Fibroblast of skin of scalp (primary cell): ENCODE measurements at regions not wholly inside any gene's neighbourhood (a gene's known extent, or its start where the extent isn't known, plus 50 kb on each side); places are given as distances from the start of the nearest gene placed in this dataset.

Source experiments
- DNase-seq: peaks from one replicate; pipeline ENCODE4 v3.0.0-alpha.2; 2013

DNA sequence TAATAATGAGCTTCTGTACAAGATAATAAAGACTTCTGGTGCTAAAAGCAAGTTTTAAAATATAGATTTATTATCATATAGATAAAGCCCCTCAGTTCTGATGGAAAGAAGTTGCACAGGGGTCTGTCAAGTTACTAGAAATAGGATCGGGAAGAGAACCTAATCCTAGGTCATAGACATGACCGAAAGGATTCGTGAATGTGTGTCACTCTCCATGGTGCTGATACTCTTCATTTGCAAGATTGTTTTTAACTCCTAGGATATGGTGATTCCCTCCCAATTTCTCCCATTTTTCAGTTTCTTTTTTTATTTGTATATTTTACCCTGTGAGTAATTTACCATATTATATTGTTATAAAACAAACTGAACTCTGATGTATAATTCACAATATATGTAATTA lies 58.9 kb upstream of the CTNNA2 start:
- DNase-seq = no peak

DNA sequence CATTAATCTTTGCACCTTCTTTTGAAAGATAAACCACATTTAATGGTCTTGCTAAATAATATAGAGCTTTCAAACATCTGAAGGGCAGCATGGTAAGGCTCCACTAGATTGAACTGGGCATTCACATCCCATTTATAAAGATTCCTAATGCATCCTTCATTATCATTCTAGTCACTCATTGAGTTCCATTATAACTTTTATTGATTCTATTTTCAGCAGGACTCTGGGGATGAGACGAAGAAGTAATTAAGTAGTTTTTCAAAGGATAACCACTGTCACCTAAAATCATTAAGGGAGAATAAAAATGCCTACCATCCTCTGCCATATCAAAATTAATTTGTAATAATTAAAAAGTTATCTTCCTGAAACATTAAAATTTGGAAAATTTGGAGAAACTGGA lies 60.2 kb upstream of the CTNNA2 start:
- DNase-seq = no peak

- DNase-seq = no peak
Observed at GRCh38 chr2:79447463-79447862, 65.4 kb upstream of the CTNNA2 start.

DNA sequence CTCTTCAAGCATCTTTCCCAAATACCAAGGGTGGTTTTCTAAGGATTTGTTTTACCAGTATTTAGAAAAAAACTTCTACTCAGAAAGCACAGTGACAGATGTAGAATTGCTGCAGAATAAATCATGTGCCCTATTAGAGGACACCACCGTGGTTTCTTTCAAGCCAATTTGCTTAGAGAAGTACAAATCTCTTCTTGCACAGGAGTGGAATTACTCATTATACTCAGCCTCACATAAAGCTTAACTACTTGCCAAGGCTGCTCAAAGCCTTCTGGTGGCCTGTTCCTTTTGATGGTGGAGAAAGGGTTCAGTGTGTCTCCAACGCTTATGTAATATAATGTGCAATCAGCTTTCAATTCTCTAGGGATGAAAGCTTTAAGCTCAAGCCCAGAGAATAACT lies 66.5 kb upstream of the CTNNA2 start:
- DNase-seq = no peak

GRCh38 chr2:79437433-79438267 lies 75.2 kb upstream of the CTNNA2 start:
- DNase-seq = no peak

- no peak for DNase-seq
Observed at GRCh38 chr2:79434362-79434761, 78.5 kb upstream of the CTNNA2 start.

DNA sequence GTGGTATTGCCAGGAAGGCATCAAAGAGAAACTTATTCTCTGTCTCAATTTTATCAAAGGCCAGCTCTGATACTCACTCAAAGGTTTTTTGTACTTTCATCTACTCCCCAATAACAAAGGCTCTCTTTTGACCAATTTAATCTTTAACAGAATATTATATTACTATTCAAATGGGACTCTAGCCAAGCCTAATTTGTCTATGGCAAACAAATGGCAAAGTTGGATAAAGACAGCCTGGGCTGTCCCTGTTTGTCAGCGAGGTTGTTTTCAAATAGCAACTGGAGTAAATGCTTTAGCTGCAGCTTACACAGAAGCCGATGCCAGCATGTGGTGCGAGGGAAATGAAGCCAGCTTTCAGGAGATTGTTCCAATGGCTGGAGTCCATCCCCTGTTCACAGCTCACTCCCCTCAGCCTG lies 80.1 kb upstream of the CTNNA2 start:
- no peak for DNase-seq

DNA sequence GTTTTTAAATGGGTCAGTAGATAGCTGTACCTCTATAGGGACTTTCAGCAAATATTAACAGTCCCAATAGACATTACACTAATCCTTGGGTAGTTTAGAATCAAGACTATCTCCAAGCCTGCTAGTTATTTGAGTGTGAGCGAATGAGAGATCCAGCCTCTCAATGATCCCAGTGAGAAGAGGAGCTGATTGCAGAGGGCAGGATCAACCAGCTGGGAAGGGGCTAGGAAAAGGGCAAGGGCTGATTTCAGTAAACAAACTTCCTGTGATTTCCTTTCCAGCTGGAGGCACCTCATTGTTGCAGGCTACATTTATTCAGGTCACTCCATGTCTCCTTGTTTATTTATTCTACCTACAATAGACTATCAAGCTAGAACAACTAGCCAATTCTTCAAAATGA lies 84.1 kb upstream of the CTNNA2 start:
- DNase-seq = no peak

GRCh38 chr2:79414690-79415089 lies 98.2 kb upstream of the CTNNA2 start:
- DNase-seq = no peak

- no peak for DNase-seq
Observed at GRCh38 chr2:79394485-79394859, 118.4 kb upstream of the CTNNA2 start.

- DNase-seq = no peak
Observed at GRCh38 chr2:79393806-79394484, 118.9 kb upstream of the CTNNA2 start.

DNA sequence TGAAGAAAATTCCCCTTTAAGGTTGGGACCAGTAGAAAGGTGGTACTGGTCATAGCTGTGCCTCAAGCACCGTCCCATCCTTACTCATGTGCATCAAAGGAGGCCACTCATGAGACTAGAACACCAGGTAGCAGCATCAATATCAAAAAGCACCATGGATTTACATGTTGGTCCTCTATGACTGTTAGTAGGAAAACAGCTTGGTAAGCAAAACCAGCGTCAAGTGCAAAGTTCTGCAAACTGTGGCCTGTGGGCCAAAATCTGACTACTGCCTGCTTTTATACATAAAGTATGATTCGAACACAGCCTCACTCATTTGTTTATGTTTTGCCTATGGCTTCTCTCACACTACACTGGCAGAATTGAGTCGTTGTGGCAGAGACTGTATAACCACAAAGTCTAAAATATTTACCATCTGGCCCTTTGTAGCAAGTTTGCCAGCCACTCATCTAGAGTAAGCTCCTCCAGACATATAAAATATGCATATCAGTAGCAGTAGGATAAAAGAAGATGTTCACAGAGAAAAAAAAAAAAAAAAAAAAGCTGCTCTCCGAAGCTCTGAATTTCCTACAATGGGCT lies 119.7 kb upstream of the CTNNA2 start:
- no peak for DNase-seq

DNA sequence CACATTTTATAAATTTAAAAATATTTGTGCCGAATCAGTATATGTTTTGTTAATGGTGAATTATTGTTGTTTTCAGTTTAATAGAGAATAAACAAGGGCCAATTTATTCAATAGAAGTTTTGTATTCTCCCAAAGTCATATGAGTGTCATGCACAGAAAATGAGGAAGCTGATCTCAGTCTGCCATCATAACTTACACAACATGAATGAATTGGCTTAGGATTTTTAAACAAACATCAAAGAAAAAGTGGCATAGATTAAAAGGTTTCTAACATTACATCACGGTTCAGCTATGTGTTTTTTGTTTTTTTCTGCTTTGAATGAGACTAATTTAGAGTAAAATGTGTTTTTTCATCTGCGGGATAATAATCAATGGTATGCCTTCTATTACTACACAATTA lies 123.4 kb upstream of the CTNNA2 start:
- no peak for DNase-seq

DNA sequence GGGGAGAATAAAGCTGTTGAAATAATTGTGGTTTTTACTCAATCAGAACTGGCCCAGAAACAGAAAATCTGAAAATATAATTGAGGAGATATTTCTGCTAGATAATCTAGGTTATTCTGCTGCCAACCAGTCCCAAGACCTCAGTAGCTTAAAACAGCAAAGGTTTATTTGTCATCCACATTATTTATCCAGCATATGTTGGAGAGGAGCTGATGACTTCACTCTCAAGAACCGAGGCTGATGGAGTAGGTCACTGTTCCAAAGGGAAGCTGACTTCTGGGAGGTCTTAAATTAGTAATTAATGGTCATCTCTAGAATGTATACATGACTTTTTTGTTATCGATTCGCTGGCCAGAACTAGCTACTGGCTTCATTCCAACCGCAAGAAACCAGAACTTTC lies 124.8 kb upstream of the CTNNA2 start:
- no peak for DNase-seq

DNA sequence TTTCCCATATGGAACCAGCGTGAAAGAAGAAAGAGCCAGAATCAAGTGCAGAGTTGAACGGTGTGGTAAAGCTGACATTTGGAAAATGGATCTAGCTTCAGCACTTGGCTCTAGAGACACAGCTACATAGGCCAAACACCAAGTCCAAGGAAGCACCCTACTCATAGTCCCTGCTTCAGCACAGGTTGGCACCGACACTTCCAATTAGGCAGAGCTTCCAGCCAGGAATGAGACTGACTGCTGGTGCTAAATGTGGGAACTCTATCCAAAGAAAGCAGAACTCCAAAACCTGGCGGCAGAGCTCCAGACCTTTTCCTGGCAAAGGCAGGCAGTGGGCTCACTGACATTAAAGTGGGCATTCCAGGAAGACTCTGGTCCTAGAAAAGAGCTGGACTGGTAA lies 125.4 kb upstream of the CTNNA2 start:
- DNase-seq = no peak

DNA sequence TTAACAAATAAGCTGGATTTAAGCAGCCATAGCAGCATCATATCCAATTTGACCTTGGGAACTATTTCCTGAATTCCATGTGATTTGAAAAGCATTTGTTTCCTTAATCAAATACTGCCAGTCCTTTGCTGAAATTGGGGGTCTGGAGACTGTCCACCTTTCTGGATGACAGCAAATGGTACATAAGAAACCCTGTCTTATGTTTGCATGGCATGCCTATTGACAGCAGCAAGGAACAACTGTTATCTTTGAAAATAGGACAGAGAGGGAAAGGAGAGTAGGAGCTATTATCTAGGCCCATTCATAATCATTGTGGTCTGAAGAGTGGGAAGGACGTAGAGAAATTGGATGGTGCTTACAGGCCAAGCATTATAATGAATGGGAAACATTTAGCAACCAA lies 129.2 kb upstream of the CTNNA2 start:
- DNase-seq = no peak

DNA sequence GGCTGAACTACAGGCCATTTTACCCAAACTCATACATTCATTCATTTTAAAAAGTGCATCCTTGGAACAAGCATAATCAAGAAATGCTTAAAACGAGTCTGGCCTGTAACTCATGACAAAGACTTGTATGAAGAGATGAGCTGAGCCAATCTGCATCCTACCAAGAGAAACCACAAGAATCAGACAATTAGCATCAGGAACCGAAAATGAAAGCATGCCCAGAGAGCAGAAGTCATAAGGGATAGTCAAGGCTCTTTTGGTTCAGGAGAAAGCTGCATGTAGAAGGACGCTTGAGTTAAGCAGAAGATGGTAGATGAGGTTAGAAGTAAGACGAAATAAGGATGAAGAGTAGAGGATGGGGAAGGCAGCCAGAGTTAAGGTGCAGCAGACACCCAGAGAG lies 137.0 kb upstream of the CTNNA2 start:
- no peak for DNase-seq

GRCh38 chr2:79373358-79374130 lies 139.3 kb upstream of the CTNNA2 start:
- DNase-seq = no peak

DNA sequence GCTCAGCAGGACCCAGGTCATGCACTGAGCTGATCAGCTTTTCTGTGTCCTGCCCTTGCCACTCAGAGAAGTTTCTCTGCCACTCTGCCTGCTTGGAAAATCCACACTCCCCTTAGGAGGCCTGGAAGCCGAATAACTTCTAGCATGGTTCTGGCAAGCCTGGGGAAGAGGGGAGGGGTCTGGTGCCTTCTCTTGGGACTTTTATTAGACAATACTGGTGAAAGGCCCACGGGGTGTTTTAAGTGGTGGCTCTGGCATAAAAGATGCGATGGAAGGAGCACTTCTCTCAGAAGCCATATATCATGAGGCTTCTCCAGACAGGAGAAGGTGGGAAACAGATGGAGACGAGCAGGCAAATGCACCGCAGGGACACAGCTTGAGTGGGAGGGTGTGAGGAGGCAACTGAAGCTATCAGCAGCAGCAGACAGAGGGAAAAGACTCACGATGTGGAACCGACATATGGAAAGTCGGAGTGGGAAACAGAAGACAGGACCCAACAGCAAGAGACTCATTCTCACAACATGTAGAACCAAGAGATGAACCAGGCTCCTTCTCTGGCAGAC lies 141.8 kb upstream of the CTNNA2 start:
- DNase-seq = no peak

GRCh38 chr2:79369127-79369526 lies 143.7 kb upstream of the CTNNA2 start:
- no peak for DNase-seq

DNA sequence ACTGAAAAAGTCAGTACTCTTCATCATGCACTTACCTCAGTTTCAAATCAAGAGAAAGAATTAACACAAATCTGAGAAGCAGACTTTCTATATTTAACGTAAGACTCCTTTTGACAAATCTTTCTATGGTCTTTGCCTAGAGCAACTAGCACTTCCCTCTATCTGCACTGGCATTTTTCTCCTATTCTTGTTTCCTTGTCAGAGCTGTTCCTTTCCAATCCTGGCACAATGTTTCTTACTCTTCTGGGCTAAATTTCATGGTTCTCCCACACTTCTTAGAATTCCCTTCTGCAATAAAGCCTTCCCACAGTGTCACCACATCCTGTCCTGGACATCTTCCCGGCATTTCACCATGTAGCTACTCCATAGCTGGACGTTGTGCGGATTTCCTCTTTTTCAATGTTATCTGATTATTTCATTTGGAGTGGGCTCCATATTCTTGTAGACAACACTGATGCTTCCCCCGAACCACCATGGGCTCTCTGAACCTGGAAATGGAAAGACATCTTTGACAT lies 144.7 kb upstream of the CTNNA2 start:
- DNase-seq = no peak

DNA sequence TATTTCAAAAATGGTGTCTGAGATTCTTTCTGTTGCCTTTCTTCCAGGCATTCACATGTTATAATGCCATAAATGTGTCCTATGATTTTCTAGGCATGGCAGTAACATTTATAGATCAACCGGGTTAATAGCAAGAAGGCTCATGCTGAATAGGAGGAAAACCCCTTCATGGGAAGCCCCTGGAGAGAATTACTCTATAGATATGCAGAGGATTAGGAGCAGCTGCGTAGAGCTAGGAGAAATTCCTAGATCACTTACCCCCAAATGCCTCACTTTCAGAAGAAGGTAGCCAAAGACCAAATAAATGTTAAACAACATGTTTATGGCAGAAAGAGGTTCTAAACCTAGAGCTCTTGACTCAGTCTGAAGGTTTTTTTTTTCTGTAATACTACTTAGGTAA lies 153.4 kb upstream of the CTNNA2 start:
- no peak for DNase-seq

DNA sequence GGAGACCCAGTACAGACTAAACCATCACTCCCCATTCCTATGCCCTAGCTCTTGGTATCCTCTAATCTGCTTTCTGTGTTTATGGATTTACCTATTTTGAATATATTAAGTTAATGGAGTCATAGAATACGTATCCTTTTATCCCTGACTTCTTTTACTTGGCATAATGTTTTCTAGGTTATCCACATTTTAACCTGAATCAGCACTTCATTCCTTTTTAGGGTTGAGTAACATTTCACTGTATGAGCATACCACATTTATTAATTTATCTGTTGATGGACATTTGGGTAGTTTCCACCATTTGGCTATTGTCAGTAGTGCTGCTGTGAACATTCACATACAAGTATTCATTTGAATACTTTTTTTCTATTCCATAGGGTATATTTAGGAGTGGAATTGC lies 157.3 kb upstream of the CTNNA2 start:
- DNase-seq = no peak
